Fibroblast of lung (primary cell): ENCODE measurements at regions not wholly inside any gene's neighbourhood (a gene's known extent, or its start where the extent isn't known, plus 50 kb on each side); places are given as distances from the start of the nearest gene placed in this dataset.

Source experiments
- DNase-seq, 2 donors: peaks; one replicate each; pipeline versions ENCODE4 v3.0.0 to v3.0.0-alpha.2; 2010; ENCODE audit warnings: low read depth in 2 of 2
- H2AFZ ChIP-seq: 2 replicates; pipeline ENCODE4 v1.5.1; 2012; ENCODE audit warnings: low read length, control low read depth, inconsistent platforms
- H3K27ac ChIP-seq: 2 replicates; pipeline ENCODE4 v1.5.1; 2011; ENCODE audit warnings: low read length, control low read depth; ENCODE audit not compliant: insufficient read depth
- H3K27me3 ChIP-seq: 2 replicates; pipeline ENCODE4 v1.5.1; 2011; ENCODE audit warnings: mild to moderate bottlenecking, low read length; ENCODE audit not compliant: control insufficient read depth, insufficient read depth
- H3K36me3 ChIP-seq: 2 replicates; pipeline ENCODE4 v1.5.1; 2011; ENCODE audit warnings: low read length; ENCODE audit not compliant: control insufficient read depth, insufficient read depth
- H3K4me1 ChIP-seq: 2 replicates; pipeline ENCODE4 v1.5.1; 2011; ENCODE audit warnings: low read length; ENCODE audit not compliant: control insufficient read depth, insufficient read depth; ENCODE audit errors: extremely low read depth
- H3K4me2 ChIP-seq: 2 replicates; pipeline ENCODE4 v1.5.1; 2011; ENCODE audit warnings: low read length, control low read depth; ENCODE audit not compliant: insufficient read depth; ENCODE audit errors: extremely low read depth
- H3K4me3 ChIP-seq, 4 experiments: fragments of 200-600 bp in 1 of 4; sonication (generic) in 1 of 4; replicated peaks in 1 of 4; 2 replicates each; pipeline ENCODE4 v1.5.1; 2011 to 2016; ENCODE audit warnings: low read length in 4 of 4, low read depth in 3 of 4, mild to moderate bottlenecking in 3 of 4, control low read depth in 2 of 4, inconsistent platforms in 1 of 4, mixed read lengths in 1 of 4; ENCODE audit not compliant: insufficient read depth in 1 of 4; ENCODE audit errors: control extremely low read depth in 1 of 4
- H3K79me2 ChIP-seq: 2 replicates; pipeline ENCODE4 v1.5.1; 2012; ENCODE audit warnings: mild to moderate bottlenecking, low read length, inconsistent platforms; ENCODE audit not compliant: control insufficient read depth, insufficient read depth
- H3K9ac ChIP-seq: 2 replicates; pipeline ENCODE4 v1.5.1; 2011; ENCODE audit warnings: mild to moderate bottlenecking, low read length, control low read depth; ENCODE audit not compliant: insufficient read depth
- H3K9me3 ChIP-seq: 2 replicates; pipeline ENCODE4 v1.5.1; 2012; ENCODE audit warnings: low read depth, low read length; ENCODE audit not compliant: control insufficient read depth, insufficient read depth
- H4K20me1 ChIP-seq: 2 replicates; pipeline ENCODE4 v1.5.1; 2011; ENCODE audit warnings: low read length; ENCODE audit not compliant: control insufficient read depth, insufficient read depth; ENCODE audit errors: extremely low read depth
- CTCF ChIP-seq, 2 donors: IDR thresholded peaks in 1 of 2; conservative IDR thresholded peaks in 1 of 2; 1 replicate in 1 of 2; 2 replicates in 1 of 2; pipeline ENCODE4 v1.5.1; 2011 to 2012; ENCODE audit warnings: low read length in 2 of 2, control low read depth in 1 of 2, inconsistent platforms in 1 of 2, low read depth in 1 of 2, mild to moderate bottlenecking in 1 of 2
- EZH2 ChIP-seq: IDR thresholded peaks from 2 replicates; pipeline ENCODE4 v1.5.1; 2012; ENCODE audit warnings: low read length, control low read depth, mild to moderate bottlenecking; ENCODE audit errors: missing control alignments

- H3K4me2 ChIP-seq: no peak overlapping the region
- no peaks in the 10 kb centered on the region for H3K9me3 ChIP-seq
- TF ChIP-seq EZH2 (no peak), CTCF (conservative IDR thresholded peaks at IDR 0.05 in 1 of 2, IDR thresholded peaks at IDR 0.05 in 1 of 2; ENCODE audit: low read depth in 1 of 2, low read length in 2 of 2) (no peak)
- H3K79me2 ChIP-seq: no peaks in the 10 kb centered on the region
- no peak overlapping the region for H3K9ac ChIP-seq
- H3K27ac ChIP-seq: no peak overlapping the region
- H3K27me3 ChIP-seq: no peaks in the 10 kb centered on the region
- no peak overlapping the region for H3K4me3 ChIP-seq
- H2AFZ ChIP-seq: no peak overlapping the region
- DNase-seq: peak in 1 of 2 donors; percentile 2
- no peaks in the 10 kb centered on the region for H3K36me3 ChIP-seq
- no peaks in the 10 kb centered on the region for H4K20me1 ChIP-seq
- no peaks in the 10 kb centered on the region for H3K4me1 ChIP-seq
These were observed 437.9 kb downstream of the AACS start for GRCh38 chr12:125503128-125503527.

GRCh38 chr12:125509195-125509594 lies 444.0 kb downstream of the AACS start:
- Histone ChIP-seq H3K4me2 (no peak overlapping the region), H4K20me1 (no peaks in the 10 kb centered on the region), H3K9me3 (no peaks in the 10 kb centered on the region), H3K27ac (no peak overlapping the region), H3K27me3 (no peaks in the 10 kb centered on the region), H2AFZ (no peak overlapping the region), H3K9ac (no peak overlapping the region), H3K36me3 (no peaks in the 10 kb centered on the region), H3K79me2 (no peaks in the 10 kb centered on the region), H3K4me1 (no peaks in the 10 kb centered on the region), H3K4me3 (no peak overlapping the region)
- no peak for TF ChIP-seq CTCF (conservative IDR thresholded peaks at IDR 0.05 in 1 of 2, IDR thresholded peaks at IDR 0.05 in 1 of 2; ENCODE audit: low read depth in 1 of 2, low read length in 2 of 2)
- no peak for TF ChIP-seq EZH2
- DNase-seq: no peak

GRCh38 chr12:125512541-125513298 lies 447.5 kb downstream of the AACS start:
- H3K9me3 ChIP-seq: peaks cover 2% of the 10 kb centered on the region
- H3K4me2 ChIP-seq: no peak overlapping the region
- H3K79me2 ChIP-seq: no peaks in the 10 kb centered on the region
- no peaks in the 10 kb centered on the region for H4K20me1 ChIP-seq
- no peak overlapping the region for H3K27ac ChIP-seq
- DNase-seq: no peak
- H3K9ac ChIP-seq: no peak overlapping the region
- no peaks in the 10 kb centered on the region for H3K36me3 ChIP-seq
- TF ChIP-seq EZH2 (no peak), CTCF (conservative IDR thresholded peaks at IDR 0.05 in 1 of 2, IDR thresholded peaks at IDR 0.05 in 1 of 2; ENCODE audit: low read depth in 1 of 2, low read length in 2 of 2) (no peak)
- no peak overlapping the region for H3K4me3 ChIP-seq
- H3K4me1 ChIP-seq: no peaks in the 10 kb centered on the region
- H3K27me3 ChIP-seq: no peaks in the 10 kb centered on the region
- no peak overlapping the region for H2AFZ ChIP-seq
